ENCODE measurements at regions not wholly inside any gene's neighbourhood (a gene's known extent, or its start where the extent isn't known, plus 50 kb on each side); places are given as distances from the start of the nearest gene placed in this dataset.

GRCh38 chr2:82913566-82913965 lies 1545.5 kb downstream of the SUCLG1 start:
- TF ChIP-seq CTCF (IDR thresholded peaks at IDR 0.05) (no peak), ZFX (IDR thresholded peaks at IDR 0.05; ENCODE audit: borderline replicate concordance) (no peak)

Data from 22Rv1 (cell line).